GM12892 (cell line): ENCODE measurements at regions not wholly inside any gene's neighbourhood (a gene's known extent, or its start where the extent isn't known, plus 50 kb on each side); places are given as distances from the start of the nearest gene placed in this dataset.

ENCODE experiments used
- POLR2A ChIP-seq: IDR thresholded peaks from 2 replicates; pipeline ENCODE4 v1.6.1; 2011; ENCODE audit warnings: low read depth, low read length, control low read depth
- TAF1 ChIP-seq: IDR thresholded peaks from 2 replicates; pipeline ENCODE4 v1.6.1; 2011; ENCODE audit warnings: low read depth, mild to moderate bottlenecking, control low read depth, low read length, borderline replicate concordance

DNA sequence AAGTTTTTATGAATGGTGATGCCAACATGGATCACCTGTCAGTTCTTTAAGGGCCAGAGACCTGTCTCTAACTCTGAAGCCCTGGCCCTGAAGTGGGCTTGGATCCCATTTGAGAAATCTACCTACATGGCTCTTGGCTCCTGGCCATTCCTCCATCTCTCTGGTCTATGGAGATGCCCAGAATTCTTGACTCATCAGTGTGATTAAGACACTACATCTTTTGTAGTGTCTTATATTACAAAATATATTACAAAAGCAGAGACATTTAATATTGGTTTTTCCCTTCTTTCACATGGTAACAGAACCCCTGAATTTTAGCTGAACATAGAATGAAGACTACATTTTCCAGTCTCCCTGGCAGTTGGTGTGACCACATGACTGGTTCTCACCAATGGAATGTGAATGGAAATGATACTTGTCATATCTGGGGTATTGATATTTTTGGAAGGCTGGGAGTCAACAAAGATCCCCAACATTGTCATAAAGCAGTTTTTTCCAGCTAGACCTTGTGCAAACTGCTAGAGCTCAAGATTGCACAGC lies 198.3 kb downstream of the SREK1 start:
- no peak for TF ChIP-seq TAF1
- TF ChIP-seq POLR2A, result no peak
